ENCODE measurements at regions not wholly inside any gene's neighbourhood (a gene's known extent, or its start where the extent isn't known, plus 50 kb on each side); places are given as distances from the start of the nearest gene placed in this dataset.

DNA sequence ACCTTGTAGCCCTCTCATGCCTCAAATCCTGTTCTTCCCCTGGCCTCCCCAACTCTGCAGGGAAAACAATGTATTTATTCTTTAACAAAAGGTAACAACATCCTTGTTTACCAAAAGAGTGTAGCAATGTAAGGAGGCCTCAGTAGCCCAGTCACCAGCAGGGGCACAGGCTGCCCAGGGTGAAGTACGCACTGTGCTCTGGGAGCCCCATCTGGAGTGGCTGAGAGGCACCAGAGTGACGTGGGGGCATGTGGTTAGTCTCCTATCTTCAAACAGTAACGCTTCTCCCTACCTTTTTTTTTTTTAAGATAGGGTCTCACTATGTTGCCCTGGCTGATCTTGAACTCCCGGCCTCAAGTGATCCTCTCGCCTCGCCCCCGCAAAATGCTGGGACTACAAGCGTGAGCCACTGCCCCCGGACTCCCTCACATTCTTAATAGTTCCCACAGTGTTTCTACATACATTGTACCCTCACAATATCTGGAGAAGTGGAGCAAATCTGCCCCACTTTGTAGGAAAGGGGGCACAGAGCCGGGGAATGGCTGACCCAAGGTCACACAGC lies 51.3 kb upstream of the ECE1 start:
- ATAC-seq (no peak), DNase-seq (no peak)
- Histone ChIP-seq H3K27me3 (peaks cover 0 to 18% (median 0%) of the 10 kb centered on the region in 7 donors), H3K9me3 (no peaks in the 10 kb centered on the region), H3K4me3 (peak overlapping the region in 3 of 10 donors; percentile 4 to 22 (median 22)), H3K4me1 (peaks cover 32 to 87% (median 78%) of the 10 kb centered on the region in 9 donors), H3K27ac (peak overlapping the region; percentile 53 to 92 (median 73)), H3K36me3 (no peaks in the 10 kb centered on the region)
- intact Hi-C loops (cut with DNase I): loop anchor here in 1 of 10 donors (5.0 kb wide), 1 partner anchor 84 kb away; no protein-coding TSS in a partner anchor
- TF ChIP-seq, protein P1, sequence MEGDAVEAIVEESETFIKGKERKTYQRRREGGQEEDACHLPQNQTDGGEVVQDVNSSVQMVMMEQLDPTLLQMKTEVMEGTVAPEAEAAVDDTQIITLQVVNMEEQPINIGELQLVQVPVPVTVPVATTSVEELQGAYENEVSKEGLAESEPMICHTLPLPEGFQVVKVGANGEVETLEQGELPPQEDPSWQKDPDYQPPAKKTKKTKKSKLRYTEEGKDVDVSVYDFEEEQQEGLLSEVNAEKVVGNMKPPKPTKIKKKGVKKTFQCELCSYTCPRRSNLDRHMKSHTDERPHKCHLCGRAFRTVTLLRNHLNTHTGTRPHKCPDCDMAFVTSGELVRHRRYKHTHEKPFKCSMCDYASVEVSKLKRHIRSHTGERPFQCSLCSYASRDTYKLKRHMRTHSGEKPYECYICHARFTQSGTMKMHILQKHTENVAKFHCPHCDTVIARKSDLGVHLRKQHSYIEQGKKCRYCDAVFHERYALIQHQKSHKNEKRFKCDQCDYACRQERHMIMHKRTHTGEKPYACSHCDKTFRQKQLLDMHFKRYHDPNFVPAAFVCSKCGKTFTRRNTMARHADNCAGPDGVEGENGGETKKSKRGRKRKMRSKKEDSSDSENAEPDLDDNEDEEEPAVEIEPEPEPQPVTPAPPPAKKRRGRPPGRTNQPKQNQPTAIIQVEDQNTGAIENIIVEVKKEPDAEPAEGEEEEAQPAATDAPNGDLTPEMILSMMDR (IDR thresholded peaks at IDR 0.05): no peak
- 90 to 92% methylated on average over 10 of the region's 10 CpGs for WGBS, 2 donors

GRCh38 chr1:21341022-21341421 lies 50.8 kb upstream of the ECE1 start:
- Histone ChIP-seq H3K9me3 (no peaks in the 10 kb centered on the region), H3K4me3 (no peak overlapping the region), H3K27me3 (peaks cover 0 to 13% (median 0%) of the 10 kb centered on the region in 7 donors), H3K36me3 (no peaks in the 10 kb centered on the region), H3K27ac (peak overlapping the region in 7 of 10 donors; percentile 66 to 92 (median 83)), H3K4me1 (peaks cover 32 to 87% (median 84%) of the 10 kb centered on the region in 9 donors)
- ATAC-seq (no peak), DNase-seq (no peak)
- 72 to 79% methylated on average over 8 of the region's 8 CpGs for WGBS, 2 donors
- TF ChIP-seq, protein P1 (IDR thresholded peaks at IDR 0.05): no peak
- intact Hi-C loops (cut with DNase I): loop anchor here in 1 of 10 donors (5.0 kb wide), 1 partner anchor 84 kb away; no protein-coding TSS in a partner anchor

- TF ChIP-seq, protein P1 (IDR thresholded peaks at IDR 0.05): no peak
- intact Hi-C loops (cut with DNase I): loop anchor here in 1 of 10 donors (5.0 kb wide), 1 partner anchor 83 kb away; no protein-coding TSS in a partner anchor
- H3K27me3 ChIP-seq: peaks cover 0 to 13% (median 0%) of the 10 kb centered on the region in 7 donors
- H3K36me3 ChIP-seq: no peaks in the 10 kb centered on the region
- 85 to 87% methylated on average over 13 of the region's 13 CpGs for WGBS, 2 donors
- H3K4me3 ChIP-seq: no peak overlapping the region
- DNase-seq (peak in 1 of 2 donors; percentile 51), ATAC-seq (no peak)
- H3K27ac ChIP-seq: peak overlapping the region in 8 of 10 donors; percentile 31 to 92 (median 83)
- no peaks in the 10 kb centered on the region for H3K9me3 ChIP-seq
- H3K4me1 ChIP-seq: peaks cover 32 to 93% (median 90%) of the 10 kb centered on the region in 9 donors
Observed at GRCh38 chr1:21340230-21340945, 50.1 kb upstream of the ECE1 start.

Measured in heart right ventricle (tissue), 16 donors.